Thymus (tissue), 11 donors: ENCODE measurements at regions not wholly inside any gene's neighbourhood (a gene's known extent, or its start where the extent isn't known, plus 50 kb on each side); places are given as distances from the start of the nearest gene placed in this dataset.

ENCODE experiments used
- DNase-seq, 9 donors: peaks; one replicate each; pipeline ENCODE4 v3.0.0-alpha.2; 2013; ENCODE audit warnings: low spot score in 9 of 9, low read depth in 6 of 9, missing footprints in 1 of 9
- H3K27ac ChIP-seq, 2 donors: one replicate each; pipeline ENCODE4 v1.5.1; 2013; ENCODE audit warnings: control low read depth in 1 of 2, low read depth in 1 of 2, low read length in 1 of 2, mild to moderate bottlenecking in 1 of 2, moderate library complexity in 1 of 2
- H3K27me3 ChIP-seq, 2 donors: one replicate each; pipeline ENCODE4 v1.5.1; 2013; ENCODE audit warnings: low read length in 1 of 2; ENCODE audit not compliant: control insufficient read depth in 2 of 2, insufficient read depth in 1 of 2
- H3K36me3 ChIP-seq, 2 donors: one replicate each; pipeline ENCODE4 v1.5.1; 2013; ENCODE audit warnings: low read length in 1 of 2, mild to moderate bottlenecking in 1 of 2, moderate library complexity in 1 of 2; ENCODE audit not compliant: control insufficient read depth in 2 of 2, insufficient read depth in 2 of 2
- H3K4me1 ChIP-seq, 2 donors: one replicate each; pipeline ENCODE4 v1.5.1; 2013; ENCODE audit warnings: low read length in 2 of 2; ENCODE audit not compliant: control insufficient read depth in 2 of 2, insufficient read depth in 2 of 2
- H3K4me3 ChIP-seq, 2 donors: one replicate each; pipeline ENCODE4 v1.5.1; 2013; ENCODE audit warnings: low read length in 2 of 2, control low read depth in 1 of 2, mild to moderate bottlenecking in 1 of 2
- H3K9me3 ChIP-seq, 2 donors: one replicate each; pipeline ENCODE4 v1.5.1; 2013; ENCODE audit warnings: low read length in 1 of 2, mild to moderate bottlenecking in 1 of 2; ENCODE audit not compliant: control insufficient read depth in 2 of 2, insufficient read depth in 1 of 2
- WGBS: extraction: QIAGEN DNeasy Blood & Tissue Kit; methylation state at CpG from one replicate; pipeline ENCODE4 v1.1.7; 2013; 5-methylcytosine and 5-hydroxymethylcytosine counted together
- donor health status: healthy.

DNA sequence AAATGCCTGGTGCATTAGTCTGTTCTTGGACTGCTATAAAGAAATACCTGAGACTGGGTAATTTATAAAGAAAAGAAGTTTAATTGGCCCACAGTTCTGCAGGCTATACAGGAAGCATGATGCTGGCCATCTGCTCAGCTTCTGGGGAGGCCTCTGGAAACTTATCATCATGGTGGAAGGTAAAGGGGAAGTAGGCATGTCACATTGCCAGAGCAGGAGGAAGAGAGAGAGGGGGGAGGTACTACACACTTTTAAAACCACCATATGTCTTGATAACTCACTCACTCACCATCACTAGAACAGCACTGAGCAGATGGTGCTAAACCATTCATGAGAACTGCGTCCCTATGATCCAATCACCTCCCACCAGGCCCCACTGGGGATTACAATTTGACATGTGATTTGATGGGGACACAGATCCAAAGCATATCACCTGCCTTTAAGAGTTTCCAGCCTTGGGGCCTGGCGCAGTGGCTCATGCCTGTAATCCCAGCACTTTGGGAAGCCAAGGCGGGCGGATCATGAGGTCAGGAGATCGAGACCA, 219.0 kb downstream of the KATNAL1 start:
- 83% methylated on average over 5 of the region's 5 CpGs for WGBS
- Histone ChIP-seq H3K4me1 (no peaks in the 10 kb centered on the region), H3K36me3 (no peaks in the 10 kb centered on the region), H3K27me3 (no peaks in the 10 kb centered on the region), H3K27ac (no peak overlapping the region), H3K9me3 (no peaks in the 10 kb centered on the region), H3K4me3 (no peak overlapping the region)
- DNase-seq, result no peak

- Histone ChIP-seq H3K9me3 (no peaks in the 10 kb centered on the region), H3K27me3 (no peaks in the 10 kb centered on the region), H3K4me3 (no peak overlapping the region), H3K4me1 (no peaks in the 10 kb centered on the region), H3K36me3 (no peaks in the 10 kb centered on the region), H3K27ac (no peak overlapping the region)
- DNase-seq, result no peak
- WGBS, result 97% methylated on average over 1 of the region's 1 CpG
These were observed 222.3 kb downstream of the KATNAL1 start for GRCh38 chr13:30085087-30085486.

- no peaks in the 10 kb centered on the region for H3K27me3 ChIP-seq
These were observed 225.0 kb downstream of the KATNAL1 start for GRCh38 chr13:30082391-30082790.

DNA sequence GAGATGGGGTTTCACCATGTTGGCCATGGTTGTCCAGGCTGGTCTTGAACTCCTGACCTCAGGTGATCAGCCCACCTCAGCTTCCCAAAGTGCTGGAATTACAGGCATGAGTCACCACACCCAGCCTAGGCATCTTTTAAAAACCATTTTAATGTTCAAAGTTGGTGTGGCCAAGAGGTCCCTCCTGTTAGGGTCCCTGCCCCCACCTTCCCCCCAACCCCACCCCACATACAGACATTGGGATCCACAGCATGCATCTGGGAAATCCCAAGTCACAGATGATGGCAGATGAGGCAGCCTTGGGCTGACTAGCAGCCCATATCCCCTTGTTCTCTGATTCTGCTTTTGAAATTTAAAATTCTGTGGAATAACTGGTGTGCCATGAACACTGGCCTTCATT, 226.0 kb downstream of the KATNAL1 start:
- Histone ChIP-seq H3K4me3 (no peak overlapping the region), H3K9me3 (no peaks in the 10 kb centered on the region), H3K27me3 (no peaks in the 10 kb centered on the region), H3K36me3 (no peaks in the 10 kb centered on the region), H3K4me1 (no peaks in the 10 kb centered on the region), H3K27ac (no peak overlapping the region)
- DNase-seq, result no peak

More at GRCh38 chr13:30082391-30082790, 225.0 kb downstream of the KATNAL1 start:
- DNase-seq, result no peak
- H3K4me3 ChIP-seq, result no peak overlapping the region
- 98% methylated on average over 5 of the region's 5 CpGs for WGBS
- no peaks in the 10 kb centered on the region for H3K9me3 ChIP-seq
- H3K27ac ChIP-seq, result no peak overlapping the region
- H3K36me3 ChIP-seq, result no peaks in the 10 kb centered on the region
- no peaks in the 10 kb centered on the region for H3K4me1 ChIP-seq

DNA sequence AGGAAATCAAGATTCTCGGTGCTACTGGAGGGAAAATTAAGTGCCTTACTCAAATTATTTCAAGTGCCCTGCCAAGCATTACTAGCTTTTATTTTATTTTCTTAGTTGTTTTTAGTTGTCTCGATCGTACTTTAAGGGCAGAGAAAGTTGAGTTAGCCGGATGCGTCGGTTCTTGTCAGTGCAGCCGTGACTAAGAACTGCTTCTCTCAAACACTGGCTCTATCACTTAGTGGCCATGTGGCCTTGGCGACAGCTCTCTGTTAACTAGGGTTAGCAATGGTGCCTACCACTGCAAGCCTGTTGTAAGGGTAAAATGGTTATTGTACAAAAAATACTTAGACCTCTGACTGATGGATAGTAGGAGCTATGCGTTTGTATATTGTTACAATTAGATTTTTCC, 227.8 kb downstream of the KATNAL1 start:
- no peak overlapping the region for H3K27ac ChIP-seq
- no peak for DNase-seq
- H3K4me1 ChIP-seq, result no peaks in the 10 kb centered on the region
- no peaks in the 10 kb centered on the region for H3K27me3 ChIP-seq
- no peaks in the 10 kb centered on the region for H3K36me3 ChIP-seq
- 87% methylated on average over 9 of the region's 9 CpGs for WGBS
- no peak overlapping the region for H3K4me3 ChIP-seq
- no peaks in the 10 kb centered on the region for H3K9me3 ChIP-seq

- Histone ChIP-seq H3K4me3 (no peak overlapping the region), H3K4me1 (no peaks in the 10 kb centered on the region), H3K27me3 (no peaks in the 10 kb centered on the region), H3K36me3 (no peaks in the 10 kb centered on the region), H3K9me3 (no peaks in the 10 kb centered on the region), H3K27ac (no peak overlapping the region)
- no peak for DNase-seq
- 92% methylated on average over 10 of the region's 10 CpGs for WGBS
These were observed 227.6 kb upstream of the UBL3 start for GRCh38 chr13:30078059-30078458.

GRCh38 chr13:30077240-30077735, 226.9 kb upstream of the UBL3 start:
- no peaks in the 10 kb centered on the region for H3K36me3 ChIP-seq
- H3K9me3 ChIP-seq, result no peaks in the 10 kb centered on the region
- H3K27ac ChIP-seq, result no peak overlapping the region
- no peak overlapping the region for H3K4me3 ChIP-seq
- no peaks in the 10 kb centered on the region for H3K27me3 ChIP-seq
- DNase-seq, result no peak
- H3K4me1 ChIP-seq, result no peaks in the 10 kb centered on the region
- 88% methylated on average over 4 of the region's 4 CpGs for WGBS

GRCh38 chr13:30074955-30075614, 224.7 kb upstream of the UBL3 start:
- Histone ChIP-seq H3K27me3 (no peaks in the 10 kb centered on the region), H3K36me3 (no peaks in the 10 kb centered on the region), H3K4me1 (no peaks in the 10 kb centered on the region), H3K9me3 (no peaks in the 10 kb centered on the region), H3K27ac (no peak overlapping the region), H3K4me3 (no peak overlapping the region)
- 96% methylated on average over 10 of the region's 10 CpGs for WGBS
- DNase-seq, result no peak

DNA sequence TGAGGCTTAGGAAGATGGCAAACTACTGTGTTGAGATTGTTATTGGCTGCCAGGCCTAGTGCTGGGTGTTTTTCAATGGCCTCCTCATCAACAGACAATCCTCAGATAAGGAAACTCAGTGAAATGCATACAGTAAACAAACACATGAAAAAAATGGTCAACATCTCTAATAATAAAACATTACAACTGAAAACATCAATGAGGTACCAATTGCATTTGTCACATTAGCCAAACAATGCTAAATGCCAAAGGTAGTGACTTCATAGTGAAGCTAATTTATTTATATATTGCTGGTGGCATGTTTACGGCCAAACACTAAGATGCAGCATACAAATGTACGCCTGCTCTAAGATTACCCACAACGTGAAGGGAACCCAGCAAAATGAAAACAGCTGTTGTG, 224.0 kb upstream of the UBL3 start:
- no peak overlapping the region for H3K4me3 ChIP-seq
- H3K36me3 ChIP-seq, result no peaks in the 10 kb centered on the region
- DNase-seq, result no peak
- H3K27me3 ChIP-seq, result no peaks in the 10 kb centered on the region
- no peaks in the 10 kb centered on the region for H3K9me3 ChIP-seq
- 95% methylated on average over 3 of the region's 3 CpGs for WGBS
- H3K27ac ChIP-seq, result no peak overlapping the region
- no peaks in the 10 kb centered on the region for H3K4me1 ChIP-seq
